ENCODE measurements at regions not wholly inside any gene's neighbourhood (a gene's known extent, or its start where the extent isn't known, plus 50 kb on each side); places are given as distances from the start of the nearest gene placed in this dataset.

DNA sequence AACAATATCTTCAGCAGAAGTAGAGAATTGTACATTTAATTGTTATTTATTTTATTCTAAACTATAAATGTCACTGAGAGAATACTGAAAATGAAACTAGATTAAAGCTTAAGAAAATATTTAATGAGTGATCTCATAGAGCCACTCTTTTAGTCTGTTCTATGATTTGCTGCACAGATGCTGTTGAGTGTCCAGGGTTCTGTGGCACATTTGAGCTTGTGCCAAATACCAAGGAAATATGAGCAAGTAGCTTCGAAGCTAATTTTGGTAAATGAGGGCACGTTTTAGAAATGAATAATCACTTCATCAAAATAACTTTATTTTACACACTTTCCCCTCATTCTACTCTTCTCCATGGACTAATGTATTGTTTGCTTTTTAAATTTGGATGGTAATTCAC is 53.6 kb upstream of the THRB start:
- TF ChIP-seq, protein P1, sequence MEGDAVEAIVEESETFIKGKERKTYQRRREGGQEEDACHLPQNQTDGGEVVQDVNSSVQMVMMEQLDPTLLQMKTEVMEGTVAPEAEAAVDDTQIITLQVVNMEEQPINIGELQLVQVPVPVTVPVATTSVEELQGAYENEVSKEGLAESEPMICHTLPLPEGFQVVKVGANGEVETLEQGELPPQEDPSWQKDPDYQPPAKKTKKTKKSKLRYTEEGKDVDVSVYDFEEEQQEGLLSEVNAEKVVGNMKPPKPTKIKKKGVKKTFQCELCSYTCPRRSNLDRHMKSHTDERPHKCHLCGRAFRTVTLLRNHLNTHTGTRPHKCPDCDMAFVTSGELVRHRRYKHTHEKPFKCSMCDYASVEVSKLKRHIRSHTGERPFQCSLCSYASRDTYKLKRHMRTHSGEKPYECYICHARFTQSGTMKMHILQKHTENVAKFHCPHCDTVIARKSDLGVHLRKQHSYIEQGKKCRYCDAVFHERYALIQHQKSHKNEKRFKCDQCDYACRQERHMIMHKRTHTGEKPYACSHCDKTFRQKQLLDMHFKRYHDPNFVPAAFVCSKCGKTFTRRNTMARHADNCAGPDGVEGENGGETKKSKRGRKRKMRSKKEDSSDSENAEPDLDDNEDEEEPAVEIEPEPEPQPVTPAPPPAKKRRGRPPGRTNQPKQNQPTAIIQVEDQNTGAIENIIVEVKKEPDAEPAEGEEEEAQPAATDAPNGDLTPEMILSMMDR (IDR thresholded peaks at IDR 0.05 in 2 of 3, conservative IDR thresholded peaks at IDR 0.05 in 1 of 3; ENCODE audit: control insufficient read depth in 2 of 3, extremely low read depth in 1 of 3, insufficient read depth in 1 of 3, low read depth in 3 of 3, low read length in 3 of 3): no peak
- no peak for TF ChIP-seq GABPA (IDR thresholded peaks at IDR 0.05; ENCODE audit: low read depth)
- no peak for TF ChIP-seq EZH2 (IDR thresholded peaks at IDR 0.05; ENCODE audit: borderline replicate concordance, control insufficient read depth, low read depth, low read length)
- TF ChIP-seq CHD1 (IDR thresholded peaks at IDR 0.05; ENCODE audit: low read depth, low read length): no peak
- no peak for TF ChIP-seq LARP7 (IDR thresholded peaks at IDR 0.05)
- TF ChIP-seq GATAD2B (conservative IDR thresholded peaks at IDR 0.05; ENCODE audit: low read depth): no peak
- no peak for TF ChIP-seq TCF7 (IDR thresholded peaks at IDR 0.05; ENCODE audit: borderline replicate concordance)
- no peak for TF ChIP-seq MAX (IDR thresholded peaks at IDR 0.05; ENCODE audit: low read depth, low read length)
- TF ChIP-seq RELB (IDR thresholded peaks at IDR 0.05; ENCODE audit: low read depth): no peak
- no peak for TF ChIP-seq ZNF274 (IDR thresholded peaks at IDR 0.05; ENCODE audit: insufficient read depth, insufficient read length)
- TF ChIP-seq EP300 (IDR thresholded peaks at IDR 0.05; ENCODE audit: borderline replicate concordance in 1 of 2, control insufficient read depth in 1 of 2, low read depth in 2 of 2, low read length in 2 of 2): no peak
- TF ChIP-seq SREBF2 (IDR thresholded peaks at IDR 0.05; ENCODE audit: low read length): no peak
- TF ChIP-seq, protein P2, sequence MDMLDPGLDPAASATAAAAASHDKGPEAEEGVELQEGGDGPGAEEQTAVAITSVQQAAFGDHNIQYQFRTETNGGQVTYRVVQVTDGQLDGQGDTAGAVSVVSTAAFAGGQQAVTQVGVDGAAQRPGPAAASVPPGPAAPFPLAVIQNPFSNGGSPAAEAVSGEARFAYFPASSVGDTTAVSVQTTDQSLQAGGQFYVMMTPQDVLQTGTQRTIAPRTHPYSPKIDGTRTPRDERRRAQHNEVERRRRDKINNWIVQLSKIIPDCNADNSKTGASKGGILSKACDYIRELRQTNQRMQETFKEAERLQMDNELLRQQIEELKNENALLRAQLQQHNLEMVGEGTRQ (IDR thresholded peaks at IDR 0.05; ENCODE audit: borderline replicate concordance, low read depth, low read length): no peak
- TF ChIP-seq BCL11A (IDR thresholded peaks at IDR 0.05; ENCODE audit: low read depth, low read length): no peak

Data from GM12878 (cell line).